Keratinocyte (primary cell): ENCODE measurements at regions not wholly inside any gene's neighbourhood (a gene's known extent, or its start where the extent isn't known, plus 50 kb on each side); places are given as distances from the start of the nearest gene placed in this dataset.

Experiments
- DNase-seq: peaks from one replicate; pipeline ENCODE4 v3.0.0-alpha.2; 2011; ENCODE audit warnings: low read depth, missing footprints, low spot score
- FAIRE-seq: peaks from 2 replicates; lab custom pipeline; 2011; peaks lifted over from hg19 to GRCh38; lab: Jason Lieb, UNC
- H2AFZ ChIP-seq: 2 replicates; pipeline ENCODE4 v1.6.0; 2012; ENCODE audit warnings: low read length, control low read depth, inconsistent platforms; ENCODE audit not compliant: control insufficient read depth
- H3K27ac ChIP-seq: 2 replicates; pipeline ENCODE4 v1.5.1; 2011; ENCODE audit warnings: low read length; ENCODE audit not compliant: control insufficient read depth, insufficient read depth
- H3K27me3 ChIP-seq: 3 replicates; pipeline ENCODE4 v1.6.0; 2011; ENCODE audit warnings: low read length; ENCODE audit not compliant: control insufficient read depth, insufficient read depth; ENCODE audit errors: extremely low read depth
- H3K36me3 ChIP-seq, 2 experiments: 2 replicates in 1 of 2; 3 replicates in 1 of 2; pipeline ENCODE4 v1.5.1; 2011; ENCODE audit warnings: low read length in 2 of 2, mild to moderate bottlenecking in 1 of 2; ENCODE audit not compliant: control insufficient read depth in 2 of 2, insufficient read depth in 2 of 2; ENCODE audit errors: extremely low read depth in 1 of 2
- H3K4me1 ChIP-seq: 3 replicates; pipeline ENCODE4 v1.5.1; 2011; ENCODE audit warnings: low read length; ENCODE audit not compliant: control insufficient read depth, insufficient read depth; ENCODE audit errors: extremely low read depth
- H3K4me2 ChIP-seq: 3 replicates; pipeline ENCODE4 v1.6.0; 2011; ENCODE audit warnings: low read depth, low read length; ENCODE audit not compliant: control insufficient read depth, insufficient read depth; ENCODE audit errors: extremely low read depth
- H3K4me3 ChIP-seq, 3 experiments: fragments of 200-600 bp in 1 of 3; sonication (generic) in 1 of 3; 2 replicates in 2 of 3; 3 replicates in 1 of 3; pipeline ENCODE4 v1.5.1; 2011 to 2016; ENCODE audit warnings: low read length in 3 of 3, mild to moderate bottlenecking in 3 of 3, control low read depth in 2 of 3, inconsistent platforms in 1 of 3, low read depth in 1 of 3, mixed read lengths in 1 of 3, mixed run types in 1 of 3, moderate library complexity in 1 of 3; ENCODE audit not compliant: control insufficient read depth in 2 of 3, insufficient read depth in 2 of 3; ENCODE audit errors: extremely low read depth in 1 of 3
- H3K79me2 ChIP-seq: 2 replicates; pipeline ENCODE4 v1.6.0; 2012; ENCODE audit warnings: low read length; ENCODE audit not compliant: control insufficient read depth, insufficient read depth
- H3K9ac ChIP-seq: 3 replicates; pipeline ENCODE4 v1.6.0; 2011; ENCODE audit warnings: low read length; ENCODE audit not compliant: control insufficient read depth, insufficient read depth; ENCODE audit errors: extremely low read depth
- H3K9me1 ChIP-seq: 3 replicates; pipeline ENCODE4 v1.6.0; 2011; ENCODE audit warnings: low read length; ENCODE audit not compliant: control insufficient read depth, insufficient read depth; ENCODE audit errors: extremely low read depth
- H3K9me3 ChIP-seq: 2 replicates; pipeline ENCODE4 v1.5.1; 2012; ENCODE audit warnings: low read depth, low read length; ENCODE audit not compliant: control insufficient read depth
- H4K20me1 ChIP-seq: 3 replicates; pipeline ENCODE4 v1.6.0; 2011; ENCODE audit warnings: low read length; ENCODE audit not compliant: control insufficient read depth, insufficient read depth; ENCODE audit errors: extremely low read depth
- EZH2 ChIP-seq: IDR thresholded peaks from one replicate; pipeline ENCODE4 v1.6.1; 2012; ENCODE audit warnings: inconsistent platforms, mild to moderate bottlenecking, low read length, moderate library complexity
- dilution Hi-C: fragments of 300-500 bp; cut with MboI; formaldehyde crosslinking; loops from one replicate; pipeline ENCODE4 v1.7.0; 2020; ENCODE audit warnings: low sequenced_read_pairs; ENCODE audit not compliant: extremely low pct_ligation_motif_present
- TF ChIP-seq, protein P1 (sequence below), 3 experiments: IDR thresholded peaks in 1 of 3; conservative IDR thresholded peaks in 1 of 3; optimal IDR thresholded peaks in 1 of 3; 2 replicates in 2 of 3; 3 replicates in 1 of 3; pipeline versions ENCODE3 to v1.5.1; 2011; ENCODE audit warnings: low read length in 3 of 3, mild to moderate bottlenecking in 3 of 3, moderate library complexity in 2 of 3, control low read depth in 1 of 3, inconsistent platforms in 1 of 3; ENCODE audit not compliant: insufficient read depth in 2 of 3; ENCODE audit errors: extremely low read depth in 1 of 3

DNA sequence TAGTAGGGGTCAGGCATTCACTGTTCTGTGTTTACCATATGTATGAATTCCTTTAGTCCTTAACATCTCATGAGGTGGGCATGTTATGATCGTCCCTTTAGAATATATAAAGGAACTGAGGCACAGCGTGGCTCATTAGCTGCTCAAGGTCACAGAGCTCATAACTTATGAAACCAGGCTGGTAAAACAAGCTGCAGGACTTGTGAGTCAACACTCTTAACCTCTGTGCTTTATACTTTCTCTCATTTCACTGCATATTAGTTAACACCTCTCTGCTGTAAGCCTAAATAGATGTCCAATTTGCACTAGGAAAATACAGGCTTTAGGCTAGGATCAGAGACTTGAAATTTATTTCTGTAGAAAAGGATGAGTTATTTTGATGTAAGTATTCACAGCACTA is 180.3 kb upstream of the HDAC9 start:
- no peak for FAIRE-seq
- dilution Hi-C loops = no loop called here

DNA sequence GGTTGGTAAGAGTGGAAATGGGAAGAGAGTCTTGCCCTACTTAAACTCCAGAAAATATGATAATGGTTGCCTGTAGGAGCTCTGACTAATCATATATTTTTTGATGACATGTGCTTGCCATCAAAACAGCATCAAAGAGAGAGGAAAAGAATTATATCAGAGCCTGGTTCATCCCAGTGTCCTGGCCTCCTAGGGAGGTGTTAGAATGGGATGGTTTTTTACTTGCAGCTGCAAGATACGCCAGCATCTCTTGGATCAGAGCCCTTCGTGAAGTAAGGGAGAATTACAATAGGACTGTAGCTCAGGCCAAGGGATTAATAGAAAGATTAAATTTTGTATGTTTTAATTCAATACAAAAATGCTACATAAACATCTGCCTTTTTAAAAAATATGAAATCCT is 177.6 kb upstream of the HDAC9 start:
- Histone ChIP-seq H3K9ac (no peak overlapping the region), H3K79me2 (no peaks in the 10 kb centered on the region), H4K20me1 (no peaks in the 10 kb centered on the region), H3K4me2 (no peak overlapping the region), H3K4me3 (no peak overlapping the region), H3K36me3 (no peaks in the 10 kb centered on the region), H3K4me1 (no peaks in the 10 kb centered on the region), H3K9me3 (no peaks in the 10 kb centered on the region), H3K27ac (no peak overlapping the region), H3K9me1 (no peaks in the 10 kb centered on the region), H3K27me3 (no peaks in the 10 kb centered on the region), H2AFZ (no peak overlapping the region)
- DNase-seq (no peak), FAIRE-seq (no peak)
- dilution Hi-C loops = no loop called here
- TF ChIP-seq, protein P1, sequence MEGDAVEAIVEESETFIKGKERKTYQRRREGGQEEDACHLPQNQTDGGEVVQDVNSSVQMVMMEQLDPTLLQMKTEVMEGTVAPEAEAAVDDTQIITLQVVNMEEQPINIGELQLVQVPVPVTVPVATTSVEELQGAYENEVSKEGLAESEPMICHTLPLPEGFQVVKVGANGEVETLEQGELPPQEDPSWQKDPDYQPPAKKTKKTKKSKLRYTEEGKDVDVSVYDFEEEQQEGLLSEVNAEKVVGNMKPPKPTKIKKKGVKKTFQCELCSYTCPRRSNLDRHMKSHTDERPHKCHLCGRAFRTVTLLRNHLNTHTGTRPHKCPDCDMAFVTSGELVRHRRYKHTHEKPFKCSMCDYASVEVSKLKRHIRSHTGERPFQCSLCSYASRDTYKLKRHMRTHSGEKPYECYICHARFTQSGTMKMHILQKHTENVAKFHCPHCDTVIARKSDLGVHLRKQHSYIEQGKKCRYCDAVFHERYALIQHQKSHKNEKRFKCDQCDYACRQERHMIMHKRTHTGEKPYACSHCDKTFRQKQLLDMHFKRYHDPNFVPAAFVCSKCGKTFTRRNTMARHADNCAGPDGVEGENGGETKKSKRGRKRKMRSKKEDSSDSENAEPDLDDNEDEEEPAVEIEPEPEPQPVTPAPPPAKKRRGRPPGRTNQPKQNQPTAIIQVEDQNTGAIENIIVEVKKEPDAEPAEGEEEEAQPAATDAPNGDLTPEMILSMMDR (optimal IDR thresholded peaks at IDR 0.05 in 1 of 3, IDR thresholded peaks at IDR 0.05 in 1 of 3, conservative IDR thresholded peaks at IDR 0.05 in 1 of 3; ENCODE audit: extremely low read depth in 1 of 3, insufficient read depth in 2 of 3, low read length in 3 of 3) = no peak
- no peak for TF ChIP-seq EZH2

More for the DNA sequence above, 180.3 kb upstream of the HDAC9 start:
- Histone ChIP-seq H3K9ac (no peak overlapping the region), H3K4me1 (no peaks in the 10 kb centered on the region), H3K27me3 (no peaks in the 10 kb centered on the region), H3K36me3 (no peaks in the 10 kb centered on the region), H2AFZ (no peak overlapping the region), H3K27ac (no peak overlapping the region), H3K9me1 (no peaks in the 10 kb centered on the region), H3K9me3 (no peaks in the 10 kb centered on the region), H3K4me2 (no peak overlapping the region), H4K20me1 (no peaks in the 10 kb centered on the region), H3K79me2 (no peaks in the 10 kb centered on the region), H3K4me3 (no peak overlapping the region)
- no peak for DNase-seq
- TF ChIP-seq, protein P1 (optimal IDR thresholded peaks at IDR 0.05 in 1 of 3, IDR thresholded peaks at IDR 0.05 in 1 of 3, conservative IDR thresholded peaks at IDR 0.05 in 1 of 3; ENCODE audit: extremely low read depth in 1 of 3, insufficient read depth in 2 of 3, low read length in 3 of 3) = no peak
- TF ChIP-seq EZH2 = no peak
